Right lung (tissue), 2 donors: ENCODE measurements at regions not wholly inside any gene's neighbourhood (a gene's known extent, or its start where the extent isn't known, plus 50 kb on each side); places are given as distances from the start of the nearest gene placed in this dataset.
A peak's percentile ranks its signal among the peaks of the same experiment; 100 is the strongest.
"Not testable (repeated sequence)": the region's sequence is repeated elsewhere in the genome, so short reads cannot be mapped to it uniquely, and the experiment has no call there.

Source experiments
- DNase-seq, 2 donors: peaks; one replicate each; pipeline ENCODE4 v3.0.0-alpha.2; 2013

DNA sequence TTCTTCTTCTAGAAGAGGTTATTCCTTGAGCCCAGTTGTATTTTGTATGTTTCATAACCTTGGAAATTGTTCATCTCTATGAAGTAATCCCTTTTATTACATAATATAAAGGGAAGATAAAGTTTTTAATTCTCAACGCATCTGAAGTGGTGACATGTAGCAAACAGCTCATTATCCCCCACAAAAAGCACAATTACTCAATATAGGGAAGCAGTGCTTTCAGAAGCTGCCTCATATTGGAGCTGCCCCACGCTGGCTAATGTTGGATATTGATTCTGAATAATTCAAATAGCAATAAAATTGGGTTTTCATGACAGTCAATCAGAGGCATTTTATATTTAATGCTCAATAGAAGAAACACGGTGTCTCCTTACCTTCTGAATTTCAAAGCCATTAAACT, 604.3 kb upstream of the RBFOX1 start:
- DNase-seq: no peak

DNA sequence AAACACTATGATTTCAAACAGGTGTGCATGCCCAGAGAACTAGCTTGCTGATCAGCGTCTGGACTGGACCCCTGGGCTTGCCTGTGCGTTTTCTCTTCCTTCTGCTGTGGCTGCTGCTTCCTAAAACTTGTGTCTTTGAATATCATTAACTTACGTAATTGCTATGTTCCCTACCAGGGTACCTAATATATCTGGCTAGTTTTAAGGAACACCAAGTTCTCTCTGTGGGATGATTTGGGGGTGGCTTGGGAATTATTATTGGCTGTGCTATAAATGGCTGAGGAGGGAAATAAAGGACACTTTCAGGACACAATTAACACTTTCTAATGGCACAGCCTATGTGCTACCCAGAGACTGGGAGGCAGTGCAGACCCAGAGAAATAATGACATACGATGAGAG, 606.0 kb upstream of the RBFOX1 start:
- no peak for DNase-seq

DNA sequence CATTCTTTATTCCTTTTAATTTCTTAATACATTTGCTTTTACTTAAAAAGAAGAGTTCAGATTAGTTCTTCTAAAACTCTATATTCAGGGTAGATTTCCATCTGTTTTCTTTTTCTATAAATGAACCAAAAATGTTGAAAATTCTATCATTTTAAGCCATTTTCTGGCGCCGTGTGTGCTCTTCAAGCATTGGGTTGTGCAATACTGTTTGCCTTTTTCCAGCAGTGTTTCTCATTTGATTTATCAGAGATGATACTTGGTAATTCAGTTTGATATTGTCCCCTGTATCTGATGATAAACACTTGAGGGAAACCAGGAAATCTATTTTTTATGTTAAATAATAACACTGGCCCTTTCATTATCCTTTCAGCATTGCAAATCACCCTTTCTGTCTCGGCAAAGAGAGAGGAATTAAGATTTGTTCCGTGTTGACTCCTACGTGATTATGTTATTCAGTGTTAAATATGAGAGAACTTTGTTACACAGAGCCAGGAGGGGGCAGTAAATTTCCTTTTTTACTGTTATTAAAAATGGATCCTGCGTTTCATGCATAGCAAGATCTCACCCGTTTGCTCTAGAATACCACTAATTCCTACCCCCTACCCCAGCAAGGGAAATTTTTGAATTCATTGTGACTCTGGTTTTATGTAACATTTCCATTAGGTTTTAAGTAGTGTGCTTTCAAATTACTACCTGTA, 606.9 kb upstream of the RBFOX1 start:
- DNase-seq: no peak

DNA sequence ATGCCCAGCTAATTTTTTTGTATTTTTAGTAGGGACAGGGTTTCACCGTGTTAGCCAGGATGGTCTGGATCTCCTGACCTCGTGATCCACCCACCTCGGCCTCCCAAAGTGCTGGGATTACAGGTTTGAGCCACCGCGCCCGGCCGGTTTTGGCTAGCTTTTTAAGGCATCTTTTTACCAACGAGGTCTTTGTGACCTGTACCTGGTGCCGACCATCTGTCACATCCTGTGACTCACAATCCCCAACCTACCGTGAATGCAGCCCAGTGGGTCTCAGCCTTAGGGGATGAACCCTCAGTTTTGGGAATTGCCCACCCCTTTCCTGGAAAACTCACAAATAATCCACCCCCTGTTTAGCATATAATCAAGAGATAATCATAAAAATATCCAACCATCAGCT, 607.4 kb upstream of the RBFOX1 start:
- not testable (repeated sequence) for DNase-seq

DNA sequence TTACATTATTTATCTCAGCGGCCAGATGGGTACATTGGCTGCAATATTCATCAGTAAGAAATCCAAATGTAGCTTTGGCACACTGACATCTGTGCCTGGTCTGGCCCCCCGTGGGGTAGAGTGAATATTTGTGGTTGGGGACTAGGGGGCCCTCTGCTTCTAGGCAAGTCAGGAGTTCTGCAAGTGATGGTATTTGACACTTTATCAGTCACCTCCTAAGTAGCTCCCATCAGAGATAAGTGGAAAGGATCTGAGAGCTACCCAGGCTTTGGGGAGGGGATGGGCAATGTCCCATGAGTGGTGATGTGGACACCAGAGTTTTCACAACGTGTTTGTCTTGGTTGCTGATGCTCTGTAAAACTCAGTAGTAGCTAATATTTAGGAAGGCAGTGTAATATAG, 609.9 kb upstream of the RBFOX1 start:
- no peak for DNase-seq

DNA sequence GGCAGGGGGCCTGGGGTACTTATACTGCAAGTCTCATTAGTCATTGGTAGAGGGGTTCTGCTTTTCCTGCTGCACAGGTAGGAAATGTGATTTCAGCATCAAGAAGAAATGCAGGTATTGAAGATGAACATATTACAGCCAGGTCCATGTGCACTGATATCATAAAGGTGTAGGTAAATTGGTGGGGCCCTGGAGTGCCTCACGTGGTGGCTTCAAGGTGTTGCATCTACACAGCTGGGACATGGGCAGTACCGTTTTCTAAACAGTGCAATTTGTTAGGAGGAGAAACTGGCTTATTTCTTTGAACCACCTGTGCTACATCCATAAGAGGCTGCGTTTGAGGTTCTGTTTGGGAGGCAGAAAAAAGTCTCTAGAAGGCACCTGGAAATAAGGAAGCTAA, 618.1 kb upstream of the RBFOX1 start:
- DNase-seq: no peak

DNA sequence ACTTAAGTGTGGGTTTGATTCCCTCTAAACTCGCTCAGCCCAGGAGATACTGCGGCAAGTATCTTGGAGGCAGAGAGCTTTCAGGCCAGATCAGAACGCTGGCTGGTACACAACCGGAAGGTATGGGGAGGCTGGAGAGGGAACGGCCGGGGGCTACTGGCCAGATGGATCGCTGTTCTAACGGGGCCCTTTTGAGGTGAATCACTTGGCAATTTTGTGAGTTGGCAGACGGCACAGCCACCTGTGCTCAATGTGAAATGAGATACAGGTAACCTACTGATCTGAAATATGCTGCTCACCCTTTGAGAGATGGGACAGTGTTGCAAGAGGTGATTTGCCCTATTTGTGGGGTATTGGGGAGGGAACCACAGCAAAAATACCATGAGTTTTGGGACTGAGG, 622.9 kb upstream of the RBFOX1 start:
- no peak for DNase-seq

DNA sequence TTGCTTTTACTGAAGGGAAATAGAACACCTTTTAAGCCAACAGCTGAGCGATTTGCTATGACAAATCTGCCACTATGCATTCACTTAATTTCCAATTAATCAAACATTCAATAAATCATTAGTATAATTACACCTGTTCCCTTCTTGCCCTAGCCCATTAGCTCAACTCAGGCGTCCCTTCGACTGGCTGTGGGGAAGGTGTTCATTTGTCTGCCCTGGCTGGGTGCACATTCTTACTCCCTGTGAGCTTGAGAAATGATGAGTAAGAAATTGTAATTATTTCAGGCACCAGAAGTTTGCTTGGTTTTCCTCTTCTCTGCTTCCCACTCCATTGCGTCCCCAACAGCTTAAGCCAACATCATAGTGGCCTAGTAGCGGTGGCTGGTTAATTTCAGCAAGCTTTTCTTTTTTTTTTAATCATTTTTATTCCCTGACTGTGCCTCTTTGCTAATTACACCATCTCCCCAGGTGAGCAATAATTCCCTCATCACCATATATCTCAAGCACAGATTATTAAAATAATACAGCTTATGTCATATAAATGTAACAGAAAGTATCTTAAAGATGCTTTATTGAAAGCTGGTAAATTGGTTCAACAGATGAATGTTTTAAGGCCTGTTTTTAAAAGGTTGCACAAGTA, 623.9 kb upstream of the RBFOX1 start:
- DNase-seq: no peak

DNA sequence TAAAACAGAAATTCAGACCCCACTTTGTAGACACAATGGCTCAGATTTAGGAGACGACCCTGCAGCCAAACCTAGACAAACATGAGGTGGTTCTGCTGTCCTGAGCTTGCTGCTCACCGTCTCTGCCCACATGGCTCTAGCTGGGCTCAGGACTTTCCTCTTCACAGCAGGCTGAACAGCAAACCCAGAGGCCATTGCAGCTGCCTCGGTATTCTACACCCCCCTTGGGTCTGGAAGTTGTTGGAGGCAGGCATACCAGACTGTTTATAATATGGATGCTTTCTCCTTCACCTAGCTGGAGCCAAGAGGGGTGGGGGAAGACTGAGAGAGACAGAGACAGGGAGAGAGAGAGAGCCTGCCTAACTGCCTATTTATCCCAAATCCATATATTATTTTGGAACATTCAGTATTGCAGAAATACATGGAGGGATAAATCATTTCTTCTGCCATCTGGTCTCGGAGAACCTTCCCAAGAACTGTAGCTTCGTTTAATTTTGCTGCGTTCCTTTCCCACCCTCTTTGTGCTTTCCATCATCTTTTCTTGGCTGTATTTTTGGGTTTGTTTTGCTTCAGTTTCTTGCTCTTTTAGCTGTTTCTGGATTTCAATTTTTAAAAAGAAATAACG, 628.2 kb upstream of the RBFOX1 start:
- no peak for DNase-seq

DNA sequence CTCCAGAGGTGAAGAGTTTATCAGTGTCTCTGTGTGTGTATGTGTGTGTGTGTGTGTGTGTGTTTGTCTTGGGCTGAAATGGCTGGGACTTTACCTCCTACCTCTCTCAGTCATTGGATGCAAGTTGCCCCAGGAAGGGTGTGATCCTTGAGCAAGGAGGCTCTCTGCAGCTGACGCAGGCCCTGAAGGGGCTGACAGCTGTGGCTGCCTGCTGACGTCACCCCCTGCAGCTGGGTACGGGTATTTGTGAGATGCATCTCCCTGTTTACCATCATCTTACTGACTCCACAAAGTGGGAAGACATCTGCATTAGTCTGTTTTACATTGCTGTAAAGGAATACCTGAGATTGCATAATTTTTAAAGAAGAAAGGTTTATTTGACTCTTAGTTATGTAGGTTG, 631.5 kb upstream of the RBFOX1 start:
- DNase-seq: no peak

DNA sequence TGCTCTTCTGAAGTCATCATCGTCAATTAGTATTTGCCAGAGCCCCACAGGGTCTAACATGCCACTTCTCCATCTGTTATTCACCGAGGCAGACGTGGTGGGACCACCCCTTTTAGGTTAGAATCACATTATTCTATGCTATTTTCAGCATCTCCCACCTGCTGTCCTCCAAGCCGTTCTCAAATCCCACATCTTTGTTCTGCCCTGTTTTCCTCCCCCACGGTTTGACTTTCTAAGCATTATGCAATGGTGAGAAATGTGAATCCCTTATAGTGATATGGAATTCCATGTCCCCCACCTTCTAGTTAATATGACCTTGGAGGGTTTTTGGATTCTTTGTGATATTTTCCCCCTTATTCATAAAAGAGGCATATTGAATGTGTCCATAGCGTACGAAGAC, 634.1 kb upstream of the RBFOX1 start:
- no peak for DNase-seq

DNA sequence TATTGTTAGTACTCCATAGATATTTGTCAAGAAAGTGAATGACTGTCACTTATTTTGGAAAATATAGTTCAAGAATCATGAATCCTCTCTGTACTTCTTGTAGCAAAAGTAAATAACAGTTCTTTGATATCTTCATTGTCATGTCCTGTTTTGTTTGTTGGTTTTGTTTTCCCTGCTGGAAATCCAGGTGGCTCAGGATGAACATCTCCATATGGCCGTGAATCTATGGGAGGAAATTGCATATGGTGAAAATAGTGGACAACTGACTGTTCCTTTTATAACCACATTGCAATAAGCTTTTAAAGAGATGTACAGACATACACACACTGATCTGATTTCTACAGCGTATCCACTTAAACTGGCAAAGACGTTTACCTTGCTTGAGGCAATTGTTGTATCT, 637.0 kb upstream of the RBFOX1 start:
- no peak for DNase-seq

DNA sequence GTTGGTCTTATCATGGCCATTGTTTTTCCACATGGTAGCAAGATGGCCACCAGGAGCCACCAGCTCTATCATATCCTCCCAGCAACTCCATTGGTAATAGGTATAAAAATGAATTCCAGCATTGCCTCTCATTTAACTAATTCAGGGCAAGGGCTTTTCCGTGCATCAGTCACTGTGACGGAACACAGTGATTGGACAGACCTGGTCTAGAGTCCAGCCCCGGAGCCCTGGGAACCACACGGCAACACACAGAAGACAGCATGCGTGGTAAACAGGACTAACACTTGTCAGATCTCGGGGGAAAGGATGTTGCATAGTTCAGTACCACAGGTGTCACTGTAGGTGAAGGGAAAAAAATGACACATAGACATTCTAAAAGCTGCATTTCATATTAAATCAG, 638.0 kb upstream of the RBFOX1 start:
- DNase-seq: no peak

DNA sequence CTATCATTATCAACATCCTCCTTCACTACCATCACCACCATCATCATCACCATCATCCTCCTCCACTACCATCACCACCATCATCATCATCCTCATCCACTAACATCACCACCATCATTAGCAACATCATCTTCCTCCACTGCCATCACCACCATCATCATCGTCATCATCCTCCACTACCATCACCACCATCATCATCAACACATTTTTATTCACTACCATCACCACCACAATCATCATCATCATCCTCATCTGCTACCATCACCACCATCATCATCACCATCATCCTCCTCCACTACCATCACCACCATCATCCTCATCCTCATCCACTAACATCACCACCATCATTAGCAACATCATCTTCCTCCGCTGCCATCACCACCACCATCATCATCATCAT, 639.2 kb upstream of the RBFOX1 start:
- DNase-seq: not testable (repeated sequence)

DNA sequence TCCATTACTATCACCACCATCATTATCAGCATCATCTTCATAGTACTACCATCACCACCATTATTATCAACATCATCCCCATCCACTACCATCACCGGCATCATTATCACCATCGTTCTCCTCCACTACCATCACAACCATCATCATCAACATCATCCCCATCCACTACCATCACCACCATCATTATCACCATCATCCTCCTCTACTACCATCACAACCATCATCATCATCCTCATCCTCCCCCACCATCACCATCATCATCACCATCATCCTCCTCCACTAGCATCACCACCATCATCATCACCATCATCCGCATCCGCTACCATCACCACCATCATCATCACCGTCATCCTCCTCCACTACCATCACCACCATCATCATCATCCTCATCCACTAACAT, 639.8 kb upstream of the RBFOX1 start:
- DNase-seq: no peak

DNA sequence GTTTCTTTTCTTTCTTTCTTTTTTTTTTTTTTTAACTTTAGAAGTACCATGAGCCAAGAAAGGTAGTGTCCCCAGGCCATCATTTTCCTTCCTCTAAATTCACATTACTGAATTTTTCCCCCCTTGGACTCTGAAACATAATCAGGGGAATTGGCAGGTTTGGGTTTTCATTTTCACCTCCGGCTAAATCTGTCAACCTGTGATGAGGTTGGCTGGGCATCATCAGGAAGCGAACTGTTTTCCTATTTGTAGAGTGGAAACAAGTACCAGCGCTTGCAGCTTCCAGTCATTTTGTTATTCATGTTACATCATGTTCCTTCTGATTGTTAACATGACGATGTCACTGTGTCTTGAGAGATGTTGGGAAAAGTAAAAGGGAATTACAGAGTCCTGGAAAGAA, 641.9 kb upstream of the RBFOX1 start:
- DNase-seq: no peak

DNA sequence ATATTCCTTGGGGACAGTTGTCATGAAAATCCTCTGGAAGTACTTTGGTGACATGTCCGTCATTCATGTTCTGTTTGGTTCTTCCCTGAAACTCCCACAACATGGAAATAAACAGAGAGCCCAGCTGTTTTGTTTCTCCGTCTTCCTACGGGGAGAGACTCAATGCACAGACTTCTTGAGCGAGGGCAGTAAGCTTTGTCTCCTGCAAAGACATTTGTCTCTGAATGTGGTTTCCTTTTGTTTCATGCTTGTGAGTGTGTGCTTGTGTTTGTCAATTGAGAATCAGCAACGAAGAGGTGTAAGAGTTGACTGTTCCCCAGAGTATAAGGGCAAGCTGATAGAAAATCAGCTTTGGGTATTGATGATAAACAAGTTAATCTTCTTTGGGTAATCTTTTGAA, 643.0 kb upstream of the RBFOX1 start:
- DNase-seq: no peak

DNA sequence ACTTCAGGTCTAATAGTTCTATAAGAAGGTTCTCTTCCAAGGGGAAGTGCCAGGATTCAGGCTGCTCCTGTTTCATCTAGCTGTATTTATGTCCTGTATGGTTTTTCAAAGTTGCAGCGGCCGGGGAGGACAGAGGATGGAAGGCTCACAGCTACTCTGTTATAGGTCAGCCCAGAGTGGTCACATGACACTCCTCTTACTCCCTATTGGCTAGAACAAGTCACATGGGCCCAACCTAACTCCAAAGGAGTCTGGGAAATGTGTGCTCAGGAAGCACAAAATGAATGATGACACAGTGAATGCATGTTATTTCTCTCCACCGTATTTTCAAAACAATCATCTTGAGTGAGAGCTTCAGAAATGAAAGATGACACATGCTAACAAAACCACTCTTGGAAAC, 645.1 kb upstream of the RBFOX1 start:
- no peak for DNase-seq

DNA sequence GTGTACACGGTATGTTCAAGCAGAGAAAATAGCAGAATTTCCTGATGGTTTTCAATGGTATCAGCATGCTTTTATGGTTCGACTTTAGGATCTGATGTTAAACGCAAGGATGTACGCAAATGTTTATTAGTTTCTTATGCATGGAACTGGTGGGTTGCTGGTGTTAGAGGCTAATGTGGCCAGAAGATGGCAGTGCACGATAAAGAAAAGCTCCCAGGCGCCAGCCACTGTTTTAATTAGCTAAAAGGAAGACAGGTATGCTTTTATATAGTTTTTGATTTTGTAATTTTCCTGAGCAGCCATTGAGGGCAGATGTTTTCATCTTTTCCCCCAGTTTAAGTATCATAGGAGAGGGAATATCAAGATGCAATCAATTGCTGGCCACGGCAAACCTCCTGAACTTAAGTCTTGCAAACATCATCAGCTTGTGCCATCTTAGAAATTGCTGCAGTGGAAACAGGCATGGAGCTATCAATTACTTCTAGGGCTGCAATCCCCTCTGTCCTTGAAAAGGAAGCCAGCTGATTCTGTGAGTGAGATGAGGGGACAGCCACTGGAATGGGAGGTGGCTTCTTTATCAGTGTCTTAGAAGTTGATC, 648.5 kb upstream of the RBFOX1 start:
- DNase-seq: peak; percentile 0 to 10

DNA sequence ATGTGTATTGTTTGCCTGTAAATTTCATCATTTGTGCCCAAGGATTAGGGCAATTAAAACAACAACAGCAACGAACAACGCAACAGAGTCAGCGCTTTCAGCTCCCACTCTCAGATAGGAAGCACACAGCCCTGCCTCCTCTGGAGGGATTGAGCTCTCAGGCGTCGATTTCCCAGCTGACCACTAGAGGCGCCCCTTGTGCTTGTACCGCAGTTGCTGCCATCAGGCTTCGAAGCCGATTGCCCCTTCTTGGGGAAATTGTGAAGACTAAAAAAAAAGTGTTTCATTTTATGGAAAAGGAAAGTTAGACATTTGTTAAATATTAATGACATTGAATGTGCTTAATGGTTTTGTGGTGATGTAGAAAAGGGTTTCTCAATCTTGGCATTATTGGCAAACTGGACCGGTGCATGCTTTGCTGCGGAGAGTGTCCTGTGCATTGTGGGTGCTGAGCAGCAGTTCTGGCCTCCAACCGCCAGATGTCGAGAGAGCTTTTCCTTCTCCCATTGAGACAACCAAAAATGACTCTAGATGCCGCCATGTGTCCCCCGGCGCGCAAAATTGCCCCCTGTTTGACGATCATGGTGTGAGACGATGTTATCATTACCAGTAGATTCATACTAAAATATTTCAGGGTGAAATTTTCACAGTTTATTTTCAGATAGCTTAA, 650.4 kb upstream of the RBFOX1 start:
- no peak for DNase-seq

DNA sequence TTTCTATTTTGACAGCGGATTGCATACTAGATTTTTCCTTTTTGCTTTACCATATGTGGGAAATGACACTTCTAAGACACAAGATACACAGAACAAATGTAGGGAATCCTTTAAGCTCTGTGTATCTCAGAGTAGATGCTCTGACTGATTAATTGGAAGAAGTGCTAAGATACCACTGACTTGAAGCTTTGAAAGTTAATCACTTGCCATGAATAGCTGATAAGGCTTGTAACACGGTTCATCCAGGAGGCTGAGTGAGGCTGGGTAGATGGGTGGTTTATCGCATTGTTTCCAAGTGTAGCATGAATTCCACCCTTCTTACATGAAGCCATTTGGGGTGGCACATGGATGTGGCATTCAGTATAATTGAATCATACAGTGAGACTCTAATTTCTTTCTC, 654.1 kb upstream of the RBFOX1 start:
- no peak for DNase-seq

DNA sequence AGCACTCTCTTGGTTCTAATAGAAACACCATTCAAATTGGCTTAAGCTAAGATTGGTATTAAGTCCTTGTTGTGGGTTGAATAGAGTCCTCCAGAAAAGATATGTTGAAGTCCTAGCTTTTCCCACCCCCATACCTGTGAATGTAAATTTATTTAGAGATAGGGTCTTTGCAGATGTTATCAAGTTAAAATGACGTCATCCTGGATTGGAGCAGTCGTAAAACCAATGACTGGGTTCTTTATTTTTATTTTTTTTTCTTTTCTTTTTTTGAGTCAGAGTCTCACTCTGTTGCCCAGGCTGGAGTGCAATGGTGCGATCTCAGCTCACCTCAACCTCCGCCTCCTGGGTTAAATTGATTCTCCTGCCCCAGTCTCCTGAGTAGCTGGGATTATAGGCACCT, 658.6 kb upstream of the RBFOX1 start:
- no peak for DNase-seq

DNA sequence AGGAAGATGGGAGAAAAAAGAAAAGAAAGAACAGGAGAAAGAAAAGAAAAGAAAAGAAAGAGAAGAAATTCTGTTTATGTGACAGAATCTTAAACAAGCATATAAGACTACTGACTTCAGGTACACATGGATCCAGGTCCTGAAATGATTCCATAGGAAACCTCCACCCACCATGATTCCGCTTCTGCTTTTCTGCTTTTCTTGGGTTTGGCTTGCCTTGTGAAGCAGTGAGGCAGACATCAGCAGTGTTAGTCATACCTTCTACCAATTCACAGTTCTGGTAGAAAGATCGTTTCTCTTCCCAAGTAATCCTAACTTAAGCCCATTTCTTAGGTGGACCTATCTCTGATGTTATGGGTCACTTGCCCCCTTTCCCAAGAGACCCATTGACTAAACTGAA, 660.1 kb upstream of the RBFOX1 start:
- no peak for DNase-seq
